ENCODE measurements at regions not wholly inside any gene's neighbourhood (a gene's known extent, or its start where the extent isn't known, plus 50 kb on each side); places are given as distances from the start of the nearest gene placed in this dataset.

- Histone ChIP-seq H3K4me2 (ENCODE audit: insufficient read depth, low read length) (no peak overlapping the region), H3K27me3 (ENCODE audit: insufficient read depth, low read length, poor library complexity) (no peaks in the 10 kb centered on the region), H3K9me3 (ENCODE audit: insufficient read depth, low read length, severe bottlenecking) (no peaks in the 10 kb centered on the region), H3K36me3 (ENCODE audit: insufficient read depth, low read length) (no peaks in the 10 kb centered on the region), H3K4me3 (ENCODE audit: low read depth in 1 of 2, low read length in 2 of 2) (no peak overlapping the region), H2AFZ (ENCODE audit: low read depth, low read length) (no peak overlapping the region), H3K27ac (ENCODE audit: low read length) (peak overlapping the region; percentile 51; the same call in 1 of the 2 replicates), H3K9ac (ENCODE audit: low read depth, low read length) (no peak overlapping the region), H3K79me2 (ENCODE audit: insufficient read depth, low read length) (no peaks in the 10 kb centered on the region), H3K4me1 (ENCODE audit: insufficient read depth, low read length) (peaks cover 24% of the 10 kb centered on the region), H4K20me1 (ENCODE audit: insufficient read depth, low read length) (no peaks in the 10 kb centered on the region)
- DNase-seq (no peak), ATAC-seq (ENCODE audit: insufficient read depth, low read depth) (no peak)
- no peak for TF ChIP-seq EZH2 (IDR thresholded peaks at IDR 0.05; ENCODE audit: borderline replicate concordance, low read depth, low read length, severe bottlenecking)
- TF ChIP-seq, protein P1, sequence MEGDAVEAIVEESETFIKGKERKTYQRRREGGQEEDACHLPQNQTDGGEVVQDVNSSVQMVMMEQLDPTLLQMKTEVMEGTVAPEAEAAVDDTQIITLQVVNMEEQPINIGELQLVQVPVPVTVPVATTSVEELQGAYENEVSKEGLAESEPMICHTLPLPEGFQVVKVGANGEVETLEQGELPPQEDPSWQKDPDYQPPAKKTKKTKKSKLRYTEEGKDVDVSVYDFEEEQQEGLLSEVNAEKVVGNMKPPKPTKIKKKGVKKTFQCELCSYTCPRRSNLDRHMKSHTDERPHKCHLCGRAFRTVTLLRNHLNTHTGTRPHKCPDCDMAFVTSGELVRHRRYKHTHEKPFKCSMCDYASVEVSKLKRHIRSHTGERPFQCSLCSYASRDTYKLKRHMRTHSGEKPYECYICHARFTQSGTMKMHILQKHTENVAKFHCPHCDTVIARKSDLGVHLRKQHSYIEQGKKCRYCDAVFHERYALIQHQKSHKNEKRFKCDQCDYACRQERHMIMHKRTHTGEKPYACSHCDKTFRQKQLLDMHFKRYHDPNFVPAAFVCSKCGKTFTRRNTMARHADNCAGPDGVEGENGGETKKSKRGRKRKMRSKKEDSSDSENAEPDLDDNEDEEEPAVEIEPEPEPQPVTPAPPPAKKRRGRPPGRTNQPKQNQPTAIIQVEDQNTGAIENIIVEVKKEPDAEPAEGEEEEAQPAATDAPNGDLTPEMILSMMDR (IDR thresholded peaks at IDR 0.05; ENCODE audit: borderline replicate concordance, extremely low read depth, low read length, poor library complexity, severe bottlenecking): no peak
Measured at GRCh38 chr1:199122532-199123311, 483.9 kb downstream of the PTPRC start.

- Histone ChIP-seq H3K79me2 (ENCODE audit: insufficient read depth, low read length) (no peaks in the 10 kb centered on the region), H4K20me1 (ENCODE audit: insufficient read depth, low read length) (no peaks in the 10 kb centered on the region), H3K4me2 (ENCODE audit: insufficient read depth, low read length) (no peak overlapping the region; the same call in 1 of the 2 replicates), H3K27me3 (ENCODE audit: insufficient read depth, low read length, poor library complexity) (no peaks in the 10 kb centered on the region), H3K9me3 (ENCODE audit: insufficient read depth, low read length, severe bottlenecking) (no peaks in the 10 kb centered on the region), H3K4me3 (ENCODE audit: low read depth in 1 of 2, low read length in 2 of 2) (no peak overlapping the region), H3K27ac (ENCODE audit: low read length) (peak overlapping the region; percentile 51; the same call in 1 of the 2 replicates), H3K9ac (ENCODE audit: low read depth, low read length) (no peak overlapping the region), H3K36me3 (ENCODE audit: insufficient read depth, low read length) (no peaks in the 10 kb centered on the region), H2AFZ (ENCODE audit: low read depth, low read length) (no peak overlapping the region; the same call in 1 of the 2 replicates), H3K4me1 (ENCODE audit: insufficient read depth, low read length) (peaks cover 24% of the 10 kb centered on the region)
- peak; percentile 94 for ATAC-seq (ENCODE audit: insufficient read depth, low read depth)
- DNase-seq: peak; percentile 55
- no peak for TF ChIP-seq EZH2 (IDR thresholded peaks at IDR 0.05; ENCODE audit: borderline replicate concordance, low read depth, low read length, severe bottlenecking)
- TF ChIP-seq, protein P1 (IDR thresholded peaks at IDR 0.05; ENCODE audit: borderline replicate concordance, extremely low read depth, low read length, poor library complexity, severe bottlenecking): no peak
Measured at GRCh38 chr1:199123615-199124014, 484.8 kb downstream of the PTPRC start.

DNA sequence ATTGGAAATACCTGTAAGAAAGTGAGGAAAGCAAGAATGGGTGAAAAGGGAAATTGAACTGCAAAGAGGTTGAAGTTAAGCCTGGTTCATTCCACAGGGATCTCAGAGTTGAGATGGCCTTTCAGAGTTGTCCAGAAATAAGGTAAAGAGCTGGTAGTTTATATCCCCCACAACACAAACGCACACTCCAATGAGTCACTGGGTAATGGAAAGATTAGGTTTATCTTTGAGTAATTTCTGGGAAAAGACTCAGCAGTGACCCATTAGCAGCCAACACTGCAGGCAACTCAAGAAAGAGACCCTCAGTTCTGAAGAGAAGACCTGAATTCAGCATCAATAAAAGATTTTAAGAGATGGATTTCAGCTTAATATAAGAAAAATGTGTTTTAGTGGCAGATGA is 485.5 kb downstream of the PTPRC start:
- Histone ChIP-seq H3K4me2 (ENCODE audit: insufficient read depth, low read length) (no peak overlapping the region), H3K9ac (ENCODE audit: low read depth, low read length) (no peak overlapping the region), H3K27me3 (ENCODE audit: insufficient read depth, low read length, poor library complexity) (no peaks in the 10 kb centered on the region), H2AFZ (ENCODE audit: low read depth, low read length) (no peak overlapping the region), H3K9me3 (ENCODE audit: insufficient read depth, low read length, severe bottlenecking) (no peaks in the 10 kb centered on the region), H3K27ac (ENCODE audit: low read length) (no peak overlapping the region), H3K79me2 (ENCODE audit: insufficient read depth, low read length) (no peaks in the 10 kb centered on the region), H3K4me3 (ENCODE audit: low read depth in 1 of 2, low read length in 2 of 2) (no peak overlapping the region), H3K4me1 (ENCODE audit: insufficient read depth, low read length) (peaks cover 24% of the 10 kb centered on the region), H3K36me3 (ENCODE audit: insufficient read depth, low read length) (no peaks in the 10 kb centered on the region), H4K20me1 (ENCODE audit: insufficient read depth, low read length) (no peaks in the 10 kb centered on the region)
- ATAC-seq (ENCODE audit: insufficient read depth, low read depth): no peak
- no peak for DNase-seq
- TF ChIP-seq, protein P1 (IDR thresholded peaks at IDR 0.05; ENCODE audit: borderline replicate concordance, extremely low read depth, low read length, poor library complexity, severe bottlenecking): no peak
- TF ChIP-seq EZH2 (IDR thresholded peaks at IDR 0.05; ENCODE audit: borderline replicate concordance, low read depth, low read length, severe bottlenecking): no peak

Measured in DND-41 (cell line).